Right forelimb (tissue), 1 donor: ENCODE measurements at regions not wholly inside any gene's neighbourhood (a gene's known extent, or its start where the extent isn't known, plus 50 kb on each side); places are given as distances from the start of the nearest gene placed in this dataset.

Experiments
- DNase-seq: peaks from one replicate; pipeline ENCODE4 v3.0.0-alpha.2; 2018

DNA sequence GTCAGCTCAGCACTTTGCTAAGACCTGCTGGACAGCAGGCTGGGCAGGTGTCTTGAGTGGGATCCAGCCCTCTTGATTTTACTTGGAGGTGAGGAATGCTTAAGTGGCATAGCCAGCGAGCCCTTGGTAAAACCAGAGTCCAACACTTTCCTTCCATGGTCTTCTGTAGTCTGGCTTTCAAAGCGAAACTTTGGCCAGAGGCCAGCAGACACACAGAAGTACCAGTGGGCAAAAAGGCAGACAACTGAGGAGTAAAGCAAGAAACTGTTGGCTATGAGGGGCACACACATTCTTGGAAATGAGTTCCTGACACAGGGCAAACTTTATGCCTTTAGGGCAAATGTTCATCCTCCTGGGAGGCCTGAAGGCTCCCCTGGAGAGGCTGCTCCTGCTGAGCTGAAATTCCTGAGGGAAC is 281.0 kb upstream of the POU3F1 start:
- no peak for DNase-seq

DNA sequence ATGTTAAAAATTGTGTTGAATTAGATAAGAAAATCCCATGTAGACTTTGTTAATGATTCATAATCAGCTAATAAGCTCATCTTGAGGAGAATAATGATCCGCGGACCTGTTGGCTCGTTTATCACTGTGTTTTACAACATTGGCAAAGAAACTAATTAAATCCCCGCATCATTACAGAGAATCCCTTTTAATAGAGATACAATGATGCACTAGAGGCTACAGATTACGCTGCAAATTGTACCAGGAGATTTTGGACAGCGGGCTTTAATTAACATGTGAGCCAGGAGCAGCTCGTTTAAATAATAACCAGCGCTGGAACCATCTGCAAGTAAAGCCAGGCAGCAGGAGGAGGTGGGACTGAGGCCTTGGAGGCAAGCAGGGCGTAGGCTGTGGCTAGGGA is 280.3 kb upstream of the POU3F1 start:
- DNase-seq, result no peak

DNA sequence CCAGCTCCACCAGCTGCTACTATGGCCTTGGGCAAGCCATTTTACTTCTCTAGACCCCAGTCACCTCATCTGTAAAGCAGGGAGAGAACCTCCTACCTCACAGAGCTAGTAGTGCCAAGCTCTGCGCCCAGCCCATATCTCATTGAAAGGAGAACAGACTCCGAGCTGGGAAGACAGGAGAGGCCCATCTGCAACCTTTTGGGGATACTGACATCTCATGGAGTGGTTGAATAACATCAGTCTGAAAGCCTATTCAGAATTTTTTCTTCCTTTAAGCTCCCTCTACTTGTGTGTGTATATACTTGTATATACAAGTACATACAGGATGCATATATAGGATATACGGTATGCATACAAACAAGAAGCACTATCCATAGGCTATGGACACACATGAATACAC is 279.5 kb upstream of the POU3F1 start:
- DNase-seq, result no peak

DNA sequence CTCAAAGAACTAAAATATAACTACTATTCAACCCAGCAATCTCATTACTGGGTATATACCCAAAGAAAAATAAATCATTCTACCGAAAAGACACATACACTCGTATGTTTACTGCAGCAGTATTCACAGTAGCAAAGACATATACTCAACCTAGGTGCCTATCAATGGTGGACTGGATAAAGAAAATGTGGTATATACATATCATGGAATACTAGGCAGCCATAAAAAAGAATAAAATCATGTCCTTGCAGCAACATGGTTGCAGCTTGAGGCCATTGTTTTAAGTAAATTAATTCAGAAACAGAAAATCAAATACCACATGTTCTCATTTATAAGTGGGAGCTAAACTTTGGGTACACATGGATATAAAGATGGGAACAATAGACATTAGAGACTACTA is 266.2 kb upstream of the POU3F1 start:
- no peak for DNase-seq

DNA sequence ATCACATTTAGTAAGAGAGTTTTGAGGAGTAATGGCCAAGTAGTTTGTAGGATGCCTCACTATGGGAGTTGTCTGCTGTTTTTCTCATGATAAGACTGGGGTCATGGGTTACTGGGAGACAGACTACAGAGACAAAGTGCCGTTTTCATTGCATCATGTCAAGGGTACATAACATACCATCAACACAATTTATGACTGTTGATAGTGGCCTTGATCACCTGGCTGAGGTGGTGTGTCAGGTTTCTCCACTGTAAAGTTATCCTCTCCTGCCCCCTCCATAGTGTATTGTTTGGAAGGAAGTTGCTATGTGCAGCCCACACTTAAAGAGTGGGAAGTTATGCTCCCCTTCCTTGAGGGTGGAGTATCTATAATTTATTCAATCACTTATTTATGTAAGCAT is 263.5 kb upstream of the POU3F1 start:
- no peak for DNase-seq

DNA sequence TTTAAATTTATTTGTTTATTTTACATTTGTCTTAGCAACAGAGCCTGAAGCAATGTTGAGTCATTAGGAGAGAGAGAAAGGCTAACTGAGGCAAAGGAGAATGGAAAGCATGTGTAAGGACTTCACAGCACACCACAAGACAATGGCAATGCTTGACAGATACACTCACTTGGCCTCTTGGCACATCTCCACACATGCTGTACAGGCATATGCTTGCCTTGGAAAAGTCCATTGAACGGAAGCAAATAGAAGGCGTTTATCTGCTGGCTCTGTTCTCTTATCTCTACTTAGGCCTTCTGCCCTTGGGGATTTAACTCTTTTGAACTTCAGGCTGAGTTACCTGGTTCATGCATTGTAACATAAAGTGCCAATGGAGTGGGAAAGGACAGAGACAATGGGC is 262.2 kb upstream of the POU3F1 start:
- DNase-seq, result no peak

DNA sequence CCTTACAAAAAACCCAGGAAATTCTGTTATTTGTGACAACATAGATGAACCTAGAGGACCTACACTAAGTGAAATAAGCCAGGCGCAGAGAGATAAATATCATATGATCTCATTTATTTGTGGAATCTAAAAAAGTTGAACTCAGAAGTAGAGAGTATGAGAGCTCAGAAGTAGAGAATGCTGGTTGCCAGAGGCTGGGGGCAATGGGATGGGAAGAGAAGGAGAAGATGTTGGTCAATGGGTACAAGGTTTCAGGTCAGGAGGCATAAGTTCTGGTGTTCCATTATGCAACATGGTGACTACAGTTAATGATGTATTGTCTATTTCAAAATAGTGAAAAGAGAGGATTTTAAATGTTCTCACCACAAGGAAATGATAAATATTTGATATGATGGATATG is 259.1 kb upstream of the POU3F1 start:
- no peak for DNase-seq

DNA sequence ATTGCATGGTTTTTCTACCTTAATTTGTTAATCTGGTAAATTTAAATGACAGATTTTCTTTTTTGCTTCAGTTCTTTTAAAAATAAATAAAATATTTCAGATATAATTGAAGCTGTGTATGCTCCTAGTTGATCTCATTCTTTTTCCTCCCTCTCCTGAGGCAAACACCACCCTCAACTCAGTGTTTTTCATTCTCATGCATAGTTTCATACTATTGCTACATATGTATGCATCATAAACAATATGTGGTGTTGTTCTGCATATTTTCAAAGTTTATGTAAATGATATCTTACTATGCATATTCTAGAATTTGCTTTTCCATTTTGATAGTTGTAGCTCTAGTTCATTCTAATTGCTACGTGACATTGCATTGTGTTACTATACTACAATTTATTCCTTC is 257.2 kb upstream of the POU3F1 start:
- no peak for DNase-seq

DNA sequence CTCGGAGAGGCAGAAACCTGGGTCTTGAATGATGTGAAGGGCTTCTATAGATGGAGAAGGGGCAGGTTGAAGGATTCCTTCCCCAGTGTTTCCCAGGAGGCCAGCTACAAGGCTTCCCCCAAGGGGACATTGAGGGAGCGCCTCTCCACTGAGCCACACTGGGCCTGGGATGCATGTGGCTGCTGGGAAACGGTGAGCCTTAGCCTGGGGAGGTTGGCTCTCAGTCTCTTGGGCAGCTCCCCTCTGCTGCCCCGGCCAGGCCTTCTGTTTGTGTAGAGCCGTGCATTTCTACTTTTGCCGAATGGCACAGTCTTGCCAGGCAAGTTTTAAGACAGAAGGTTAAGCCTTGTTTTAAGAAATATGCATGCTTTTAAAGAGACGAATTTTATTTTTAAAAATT is 254.4 kb upstream of the POU3F1 start:
- no peak for DNase-seq

DNA sequence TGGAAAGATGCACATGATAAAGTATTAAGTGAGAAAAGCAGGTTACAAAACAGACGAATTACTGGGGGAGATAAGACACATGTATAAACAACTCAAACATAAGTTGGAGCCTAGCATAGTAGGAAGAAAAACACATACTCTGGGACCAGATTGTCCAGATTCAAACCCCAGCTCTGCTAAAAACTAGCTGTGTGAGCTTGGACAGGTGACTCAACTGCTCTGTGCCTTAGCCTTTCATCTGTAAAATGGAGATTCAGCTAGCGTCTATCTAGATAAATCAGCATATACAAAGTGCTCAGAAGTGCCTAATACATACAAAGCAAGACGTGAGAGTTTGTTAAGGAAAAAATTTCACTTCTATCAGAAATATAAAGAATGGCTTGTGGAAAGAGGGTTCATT is 254.0 kb upstream of the POU3F1 start:
- DNase-seq, result no peak

DNA sequence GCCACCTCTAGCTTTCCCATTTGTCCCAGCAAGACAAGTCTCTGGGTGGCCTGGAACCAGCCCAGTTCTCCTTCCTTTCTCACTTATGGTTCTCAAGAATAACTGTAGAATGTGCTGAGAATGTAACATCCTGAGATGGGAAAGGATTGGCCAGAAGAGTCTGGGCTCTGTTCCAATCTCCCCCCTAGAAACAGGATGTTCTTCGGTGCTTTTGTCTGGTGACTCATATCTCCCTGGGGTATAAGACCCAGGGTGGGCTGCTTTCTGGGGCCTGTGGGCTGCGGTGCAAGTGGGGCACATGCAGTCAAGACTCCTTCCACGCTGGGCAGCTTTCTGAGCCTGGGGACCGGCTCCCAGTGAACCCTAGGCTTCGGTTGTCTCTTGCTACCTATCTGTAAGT is 251.2 kb upstream of the POU3F1 start:
- no peak for DNase-seq

DNA sequence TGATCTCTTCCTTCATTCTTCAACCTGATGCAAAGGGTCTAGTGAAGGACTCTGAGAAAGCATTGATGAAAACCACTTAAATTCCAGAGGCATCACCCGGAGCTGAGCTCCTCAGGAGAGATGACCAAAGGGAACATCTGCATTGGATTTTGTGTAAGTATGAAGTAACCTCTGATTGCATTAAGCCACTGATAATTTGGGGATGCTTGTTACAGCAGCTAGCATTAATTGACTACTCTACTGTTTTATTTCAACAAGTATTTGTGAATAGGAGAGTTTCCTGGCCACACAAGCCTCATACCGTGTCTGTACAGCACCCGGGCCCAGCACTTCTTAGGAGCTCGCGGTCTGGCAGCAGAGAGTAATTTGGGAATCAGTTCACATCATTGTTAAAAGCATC is 250.7 kb upstream of the POU3F1 start:
- DNase-seq, result no peak

DNA sequence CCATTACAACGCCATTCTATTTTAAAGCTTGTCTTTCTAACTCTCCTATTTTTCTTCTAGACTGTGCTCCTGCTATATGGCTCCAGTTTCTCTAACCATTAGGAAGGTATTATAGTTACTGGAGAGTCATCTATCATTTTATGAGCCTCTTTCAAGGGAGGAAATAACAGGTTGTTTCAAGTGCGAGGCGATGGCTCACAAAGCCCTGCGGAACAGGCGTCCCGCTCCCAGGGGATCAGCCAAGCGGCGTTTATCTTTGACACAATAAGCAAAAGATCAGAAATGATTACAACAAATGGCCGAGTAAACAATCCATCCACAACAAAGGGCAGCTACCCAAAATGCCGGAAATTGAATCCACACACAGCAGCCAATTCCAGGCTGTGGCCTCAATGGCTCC is 249.5 kb upstream of the POU3F1 start:
- DNase-seq, result no peak

DNA sequence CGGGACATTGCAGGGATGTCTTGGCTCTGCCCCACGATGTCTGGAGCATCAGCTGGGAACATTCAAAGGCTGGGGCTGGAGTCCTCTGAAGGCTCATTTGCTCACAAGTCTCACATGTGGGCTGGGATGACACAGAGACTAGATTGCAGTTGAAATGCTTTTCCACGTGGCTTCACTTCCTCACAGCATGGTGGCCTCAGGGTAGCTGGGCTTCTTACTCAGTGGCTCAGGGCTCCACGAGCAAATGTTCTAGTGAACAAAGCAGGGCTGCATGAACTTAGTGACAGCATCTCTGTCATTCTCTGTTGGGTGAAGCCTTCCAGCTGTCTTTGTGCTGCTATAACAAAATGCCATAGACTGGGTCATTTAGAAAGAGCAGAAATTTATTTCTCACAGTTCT is 247.0 kb upstream of the POU3F1 start:
- no peak for DNase-seq

DNA sequence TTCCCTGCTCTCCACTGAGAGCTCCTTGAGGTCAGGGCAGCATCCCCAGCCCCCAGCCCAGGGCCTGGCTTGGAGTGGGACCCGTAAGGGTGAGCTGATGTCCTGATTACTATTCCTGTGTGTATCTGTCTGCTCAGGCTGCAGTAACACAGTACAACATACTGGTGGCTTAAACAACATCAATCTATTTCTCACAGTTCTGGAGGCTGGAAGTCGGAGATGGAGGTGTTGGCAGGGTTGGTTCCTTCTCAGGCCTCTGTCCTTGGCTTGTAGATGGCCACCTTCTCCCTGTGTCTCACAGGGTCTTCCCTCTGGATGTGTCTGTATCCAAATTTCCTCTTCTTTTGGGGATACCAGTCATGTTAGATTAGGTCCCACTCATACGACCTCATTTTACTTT is 246.4 kb upstream of the POU3F1 start:
- DNase-seq, result no peak

DNA sequence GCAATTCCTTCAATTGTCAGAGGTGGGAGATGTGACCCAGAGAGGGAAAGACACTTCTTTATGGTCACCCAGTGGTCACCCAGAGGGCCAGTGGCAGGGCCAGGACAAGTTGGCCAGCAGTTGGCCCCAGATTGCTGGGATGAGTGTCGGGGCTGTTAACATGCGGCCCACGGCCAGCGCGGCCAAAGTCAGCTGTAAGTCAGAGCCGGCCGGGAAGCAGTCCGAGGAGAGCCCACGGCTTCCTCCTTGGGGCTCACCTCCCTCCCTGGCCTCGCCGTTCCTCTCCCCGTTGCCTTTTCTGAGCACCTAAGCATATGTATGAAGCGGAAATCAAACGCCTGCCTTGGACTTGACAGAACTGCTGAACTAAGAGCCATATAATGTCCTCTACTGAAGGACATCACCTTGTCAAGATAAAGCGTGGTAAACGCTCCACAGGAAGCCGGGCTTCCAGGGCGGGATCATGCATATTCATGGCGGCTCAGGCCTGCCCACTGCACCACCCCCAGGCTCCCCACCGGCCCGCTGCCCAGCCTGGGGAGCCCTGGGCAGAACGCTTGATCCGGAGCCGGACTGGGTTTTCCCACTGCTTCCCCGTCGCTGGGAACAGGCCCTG is 245.4 kb upstream of the POU3F1 start:
- no peak for DNase-seq

DNA sequence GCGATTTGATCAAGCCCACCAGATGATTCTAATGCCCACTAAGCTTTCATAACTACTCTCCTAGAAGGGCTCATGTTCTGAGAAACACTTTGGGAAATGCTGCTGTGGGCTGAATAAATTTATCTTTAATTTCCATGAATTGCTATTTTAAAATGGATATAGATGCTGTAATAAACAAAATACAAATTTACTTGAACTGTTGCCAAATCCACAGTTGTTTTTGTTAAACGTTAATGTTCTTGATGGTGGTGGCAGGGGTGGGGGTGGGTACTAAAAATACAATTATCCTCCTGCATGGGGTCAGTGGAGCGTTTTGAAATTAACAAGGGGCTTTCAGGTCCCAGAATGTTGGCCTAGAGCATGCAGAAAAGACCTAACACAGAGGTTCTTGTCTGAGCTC is 244.7 kb upstream of the POU3F1 start:
- DNase-seq, result no peak

DNA sequence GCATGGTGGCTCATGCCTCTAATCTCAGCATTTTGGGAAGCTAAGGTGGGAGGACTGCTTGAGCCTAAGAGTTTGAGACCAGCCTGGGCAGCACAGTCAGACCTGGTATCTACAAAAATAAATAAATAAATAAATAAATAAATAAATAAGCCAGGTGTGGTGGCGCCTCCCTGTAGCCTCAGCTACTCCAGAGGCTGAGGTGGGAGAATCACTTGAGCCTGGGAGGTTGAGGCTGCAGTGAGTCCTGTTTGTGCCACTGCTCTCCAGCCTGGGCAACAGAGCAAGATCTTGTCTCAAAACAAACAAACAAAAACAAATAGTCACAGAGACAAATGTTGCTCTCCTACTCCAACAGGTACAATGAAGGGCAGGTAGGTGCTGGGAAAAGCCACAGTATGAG is 242.4 kb upstream of the POU3F1 start:
- no peak for DNase-seq

DNA sequence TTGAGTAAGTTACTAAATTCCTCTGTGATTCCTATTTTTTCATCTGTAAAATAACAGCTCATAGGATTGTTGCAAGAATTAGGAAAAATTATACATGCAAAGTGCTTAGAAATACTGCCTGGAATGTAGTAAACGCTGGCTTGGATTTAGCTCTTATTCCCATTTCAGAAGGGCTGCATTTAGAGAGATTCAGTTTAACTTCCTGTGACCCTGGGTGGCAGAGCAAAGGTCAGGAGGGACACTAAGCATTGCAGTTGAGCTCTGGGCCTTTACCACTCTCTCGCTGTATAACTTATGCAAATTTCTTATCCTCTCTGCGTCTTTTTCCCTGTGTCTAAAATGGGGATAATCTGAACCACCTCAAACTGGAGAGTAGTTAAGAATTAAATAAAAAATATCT is 241.0 kb upstream of the POU3F1 start:
- no peak for DNase-seq

DNA sequence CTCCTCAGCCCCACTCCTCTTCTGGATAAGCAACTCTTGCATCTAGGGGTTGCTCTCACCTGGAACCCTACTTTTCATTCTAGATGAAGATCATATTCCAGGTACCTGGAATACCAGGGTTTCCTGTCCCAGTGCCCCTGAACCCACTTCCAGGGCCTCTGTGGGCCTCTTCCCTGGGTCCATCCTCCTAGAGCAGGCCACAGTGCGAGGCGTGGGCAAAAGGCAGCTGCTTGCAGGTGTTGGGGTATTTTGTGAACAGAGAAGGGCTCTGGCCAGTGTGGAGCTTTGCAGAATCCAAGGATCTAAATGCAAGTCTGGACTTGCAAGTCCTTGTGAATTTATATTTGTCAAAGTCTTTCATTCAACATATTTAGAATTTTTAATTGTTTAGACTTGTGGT is 240.4 kb upstream of the POU3F1 start:
- DNase-seq, result no peak

DNA sequence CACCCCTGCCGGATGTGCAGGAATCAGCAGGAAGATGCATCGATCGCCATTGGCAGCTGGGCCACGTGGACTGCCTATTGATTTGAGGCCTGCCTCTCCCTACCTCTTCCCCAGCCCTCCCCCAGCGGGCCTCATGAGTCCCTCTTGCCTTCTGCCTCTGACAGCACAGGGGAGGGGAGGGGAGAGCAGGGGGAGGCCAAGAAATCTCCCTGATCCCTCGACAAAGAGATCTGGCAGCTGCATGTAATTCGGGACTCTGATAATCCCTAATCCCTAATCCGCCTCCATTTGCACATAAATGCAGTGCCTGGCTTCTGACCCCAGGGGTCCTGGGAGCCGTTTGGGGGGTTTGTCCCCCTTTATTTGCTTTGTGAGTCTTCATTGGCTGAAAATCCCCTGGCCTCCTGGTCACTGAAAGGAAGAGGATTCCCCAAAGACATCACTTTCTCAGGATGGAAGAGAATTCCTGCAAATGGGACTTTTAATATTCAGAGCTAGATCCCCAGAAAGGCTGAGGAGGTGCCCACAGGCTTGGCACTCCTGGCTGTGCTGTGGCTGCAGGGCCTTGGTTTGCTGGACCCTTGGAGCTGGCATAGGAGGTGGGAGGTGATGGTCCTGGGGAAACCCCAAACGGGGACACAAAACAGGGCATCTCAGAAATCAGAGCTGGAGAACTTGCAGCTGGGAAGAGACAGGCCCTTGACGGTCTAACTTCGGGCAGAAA is 239.4 kb upstream of the POU3F1 start:
- DNase-seq, result no peak

DNA sequence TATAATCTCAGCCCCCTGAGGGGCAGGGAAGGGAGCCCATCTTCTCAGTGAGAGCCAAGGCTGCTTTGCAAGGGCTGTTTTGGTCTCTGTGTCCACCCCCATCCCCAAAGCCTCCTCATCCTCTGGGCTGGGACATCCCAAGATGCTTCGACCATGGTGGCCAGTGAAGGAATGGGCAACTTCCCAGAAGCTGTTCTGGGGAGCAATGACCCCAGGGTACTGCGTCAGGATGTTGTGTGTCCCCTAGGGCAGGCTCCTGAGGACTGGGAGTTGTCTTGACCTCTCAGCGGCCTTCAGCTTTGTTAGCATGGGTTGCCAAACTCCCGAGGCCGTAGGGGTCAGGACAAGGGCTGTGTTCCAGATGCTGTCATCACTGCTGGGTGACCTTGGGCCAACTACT is 238.4 kb upstream of the POU3F1 start:
- no peak for DNase-seq

DNA sequence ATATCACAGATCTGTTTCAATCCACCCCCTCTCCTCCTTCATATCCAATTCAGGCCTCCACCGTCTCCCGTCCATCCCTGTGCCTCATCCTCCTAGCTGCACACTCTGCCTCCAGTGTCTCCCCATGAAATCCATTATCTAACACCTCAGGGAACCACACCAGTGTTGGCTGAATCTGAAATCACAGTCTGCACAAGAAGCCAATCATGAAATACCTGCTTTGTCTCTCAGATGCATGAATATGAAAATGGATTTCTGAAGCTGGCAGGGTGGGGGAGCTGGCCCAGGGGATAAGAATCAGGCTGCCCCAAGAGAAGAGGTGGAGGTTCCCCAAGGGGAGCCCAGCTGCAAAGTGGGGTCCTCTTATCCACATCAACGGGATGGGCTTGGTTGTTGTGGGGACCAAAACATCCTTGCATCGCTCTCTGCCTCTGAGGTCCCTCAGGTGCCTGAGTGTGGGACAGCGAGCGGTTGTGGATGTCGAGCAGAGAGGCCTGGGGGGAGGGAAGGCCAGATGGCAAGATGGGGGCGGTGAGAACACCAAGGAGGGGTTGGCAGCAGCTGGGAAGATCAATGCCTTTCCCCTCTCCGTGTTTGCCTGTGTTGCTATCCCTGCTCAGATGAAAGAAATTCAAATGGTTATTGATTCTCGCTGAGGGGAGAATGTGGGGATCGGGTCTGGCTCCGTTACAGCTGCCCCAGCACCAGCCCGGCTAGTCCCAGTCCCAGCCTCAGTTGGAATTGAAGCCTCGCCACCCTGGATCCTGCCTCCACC is 237.3 kb upstream of the POU3F1 start:
- DNase-seq, result no peak

DNA sequence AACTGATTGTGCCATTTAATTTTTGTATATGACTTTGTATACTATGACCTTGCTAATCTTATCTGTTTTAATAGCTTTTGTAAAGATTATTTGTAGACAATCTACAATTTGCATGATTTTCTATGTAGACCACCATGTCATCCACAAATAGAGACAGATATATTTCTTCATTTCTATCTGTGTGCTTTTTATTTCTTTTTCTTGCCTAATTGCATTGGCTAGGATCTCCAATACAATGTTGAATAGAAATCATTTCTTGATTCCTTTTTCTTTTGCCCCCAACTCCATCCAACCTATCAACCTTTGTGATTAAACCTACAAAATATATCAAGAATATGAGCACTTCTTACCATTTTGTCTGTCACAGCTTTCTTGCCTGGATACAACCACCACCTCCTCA is 232.6 kb upstream of the POU3F1 start:
- no peak for DNase-seq
